B cell (primary cell): ENCODE measurements at regions not wholly inside any gene's neighbourhood (a gene's known extent, or its start where the extent isn't known, plus 50 kb on each side); places are given as distances from the start of the nearest gene placed in this dataset.

ENCODE experiments used
- ATAC-seq: fragments of 200-7000 bp; cut with Tn5 transposase; one replicate; pipeline ENCODE4 v1.10.0; 2021; ENCODE audit warnings: low read depth, mild to moderate bottlenecking, moderate number of reproducible peaks, moderate library complexity
- CTCF ChIA-PET: fragments of 350-600 bp; sonication (Branson Sonifier 250); formaldehyde crosslinking; loops from one replicate; lab custom pipeline; 2021; ENCODE audit warnings: antibody characterized with exemption, inconsistent platforms; lab: Charles Lee
- POLR2A ChIA-PET: fragments of 350-600 bp; sonication (Branson Sonifier 250); formaldehyde crosslinking; loops from one replicate; lab custom pipeline; 2021; ENCODE audit warnings: antibody characterized with exemption; lab: Charles Lee
- DNase-seq: peaks from one replicate; pipeline ENCODE4 v3.0.0; 2013
- H2AFZ ChIP-seq: 2 replicates; pipeline ENCODE4 v1.6.1; 2012; ENCODE audit warnings: mild to moderate bottlenecking, low read depth, low read length; ENCODE audit not compliant: insufficient read depth, poor library complexity, severe bottlenecking
- H3K27ac ChIP-seq, 2 donors: 1 replicate in 1 of 2; 2 replicates in 1 of 2; pipeline ENCODE4 v1.5.1; 2012 to 2013; ENCODE audit warnings: low read length in 2 of 2, mild to moderate bottlenecking in 2 of 2, moderate library complexity in 1 of 2
- H3K27me3 ChIP-seq, 4 experiments: fragments of 200-600 bp in 1 of 4; sonication (generic) in 1 of 4; replicated peaks in 1 of 4; 1 replicate in 2 of 4; 2 replicates in 2 of 4; pipeline versions ENCODE4 v1.6.1 to v1.7.0; 2013 to 2016; ENCODE audit warnings: low read length in 3 of 4, mild to moderate bottlenecking in 2 of 4, mixed read lengths in 1 of 4, moderate library complexity in 1 of 4; ENCODE audit not compliant: insufficient read depth in 4 of 4, control insufficient read depth in 3 of 4; ENCODE audit errors: control extremely low read depth in 1 of 4
- H3K36me3 ChIP-seq, 2 experiments: replicated peaks in 1 of 2; 1 replicate in 1 of 2; 2 replicates in 1 of 2; pipeline versions ENCODE4 v1.6.1 to v1.7.1; 2013; ENCODE audit warnings: low read length in 1 of 2; ENCODE audit not compliant: insufficient read depth in 2 of 2, control insufficient read depth in 1 of 2; ENCODE audit errors: control extremely low read depth in 1 of 2, extremely low read depth in 1 of 2
- H3K4me1 ChIP-seq, 2 donors: fragments of 200-600 bp in 1 of 2; sonication (generic) in 1 of 2; 1 replicate in 1 of 2; 2 replicates in 1 of 2; pipeline versions ENCODE4 v1.5.1 to v1.6.1; 2013 to 2017; ENCODE audit warnings: low read length in 2 of 2; ENCODE audit not compliant: control insufficient read depth in 2 of 2, insufficient read depth in 2 of 2
- H3K4me2 ChIP-seq: replicated peaks from 2 replicates; pipeline ENCODE3; 2012; ENCODE audit warnings: mild to moderate bottlenecking, low read depth, low read length; ENCODE audit not compliant: poor library complexity, severe bottlenecking
- H3K4me3 ChIP-seq, 5 experiments: fragments of 200-600 bp in 1 of 5; sonication (generic) in 1 of 5; 1 replicate in 3 of 5; 2 replicates in 2 of 5; pipeline versions ENCODE4 v1.5.1 to v1.7.0; 2011 to 2016; ENCODE audit warnings: low read length in 4 of 5, mild to moderate bottlenecking in 4 of 5, low read depth in 2 of 5, control low read depth in 1 of 5, moderate library complexity in 1 of 5; ENCODE audit not compliant: insufficient read depth in 1 of 5; ENCODE audit errors: control extremely low read depth in 1 of 5, extremely low read depth in 1 of 5
- H3K79me2 ChIP-seq: fragments of 200-600 bp; sonication (generic); one replicate; pipeline ENCODE4 v1.6.0; 2016; ENCODE audit warnings: low read length; ENCODE audit not compliant: control insufficient read depth, insufficient read depth
- H3K9ac ChIP-seq: fragments of 200-600 bp; sonication (generic); 2 replicates; pipeline ENCODE4 v1.6.1; 2017; ENCODE audit warnings: mild to moderate bottlenecking, low read length, moderate library complexity
- H3K9me3 ChIP-seq, 3 donors: one replicate each; pipeline versions ENCODE4 v1.6.1 to v1.7.1; 2013; ENCODE audit warnings: low read length in 2 of 3; ENCODE audit not compliant: control insufficient read depth in 2 of 3, insufficient read depth in 1 of 3; ENCODE audit errors: control extremely low read depth in 1 of 3
- H4K20me1 ChIP-seq: 2 replicates; pipeline ENCODE4 v1.6.0; 2012; ENCODE audit warnings: mild to moderate bottlenecking, low read length; ENCODE audit not compliant: insufficient read depth, control insufficient read depth, poor library complexity, severe bottlenecking
- H3K27ac Mint-ChIP-seq: one replicate; pipeline ENCODE4 v1.8.0; 2021; ENCODE audit warnings: mixed read lengths
- H3K27me3 Mint-ChIP-seq: one replicate; pipeline ENCODE4 v1.8.0; 2021; ENCODE audit warnings: mixed read lengths
- H3K4me1 Mint-ChIP-seq: one replicate; pipeline ENCODE4 v1.8.0; 2021; ENCODE audit warnings: mixed read lengths
- H3K4me3 Mint-ChIP-seq: one replicate; pipeline ENCODE4 v1.8.0; 2021; ENCODE audit warnings: mixed read lengths
- H3K9me3 Mint-ChIP-seq: one replicate; pipeline ENCODE4 v1.8.0; 2022; ENCODE audit warnings: mixed read lengths; ENCODE audit not compliant: insufficient read depth
- CTCF ChIP-seq: fragments of 200-600 bp; IDR thresholded peaks from one replicate; pipeline ENCODE4 v1.8.0; 2022; ENCODE audit warnings: antibody characterized with exemption, mild to moderate bottlenecking
- EZH2 ChIP-seq: IDR thresholded peaks from 2 replicates; pipeline ENCODE4 v1.6.1; 2012; ENCODE audit warnings: borderline replicate concordance, low read depth, mild to moderate bottlenecking, moderate library complexity, low read length; ENCODE audit not compliant: insufficient read depth, poor library complexity, severe bottlenecking
- WGBS: methylation state at CpG from one replicate; pipeline ENCODE4 v1.1.5; 2013; ENCODE audit warnings: missing lambda C conversion rate; ENCODE audit not compliant: insufficient coverage; 5-methylcytosine and 5-hydroxymethylcytosine counted together
- intact Hi-C: fragments of 100-400 bp; cut with micrococcal nuclease; formaldehyde crosslinking; loops from one replicate; pipeline ENCODE4 v1.10.0; 2022

- WGBS: 13% methylated on average over 44 of the region's 45 CpGs
- Histone ChIP-seq H4K20me1 (no peaks in the 10 kb centered on the region), H2AFZ (no peak overlapping the region), H3K27ac (no peak overlapping the region), H3K4me3 (no peak overlapping the region), H3K36me3 (no peaks in the 10 kb centered on the region), H3K4me1 (peaks cover 22 to 33% of the 10 kb centered on the region in 2 donors), H3K79me2 (no peaks in the 10 kb centered on the region), H3K9me3 (peaks cover 0 to 36% (median 0%) of the 10 kb centered on the region in 3 donors), H3K27me3 (peaks cover 0 to 63% (median 46%) of the 10 kb centered on the region in 4 experiments), H3K9ac (no peak overlapping the region), H3K4me2 (no peak overlapping the region)
- H3K4me1 Mint-ChIP-seq: peaks cover 15% of the 10 kb centered on the region
- H3K9me3 Mint-ChIP-seq: no peaks in the 10 kb centered on the region
- peak; percentile 39 for DNase-seq
- H3K27ac Mint-ChIP-seq: no peak overlapping the region
- no peak for ATAC-seq
- POLR2A ChIA-PET: no interaction called here
- TF ChIP-seq EZH2 (no peak), CTCF (no peak)
- intact Hi-C loops: no loop called here
- no peak overlapping the region for H3K4me3 Mint-ChIP-seq
- peaks cover 79% of the 10 kb centered on the region for H3K27me3 Mint-ChIP-seq
- CTCF ChIA-PET: interaction anchor here (0.8 to 1.5 kb wide), 3 partner anchors 8 to 616 kb away, joined by 3 to 8 read pairs (median 3); no protein-coding TSS in a partner anchor
These were observed 55.0 kb upstream of the TMEM33 start for GRCh38 chr4:41880022-41880837.

- Histone ChIP-seq H3K9me3 (peaks cover 0 to 36% (median 0%) of the 10 kb centered on the region in 3 donors), H3K27me3 (peaks cover 0 to 68% (median 48%) of the 10 kb centered on the region in 4 experiments), H3K4me2 (no peak overlapping the region), H3K27ac (no peak overlapping the region), H3K4me1 (peaks cover 22 to 33% of the 10 kb centered on the region in 2 donors), H3K79me2 (no peaks in the 10 kb centered on the region), H3K9ac (no peak overlapping the region), H4K20me1 (no peaks in the 10 kb centered on the region), H3K36me3 (no peaks in the 10 kb centered on the region), H3K4me3 (no peak overlapping the region), H2AFZ (no peak overlapping the region)
- Mint-ChIP-seq H3K4me3 (no peak overlapping the region), H3K27me3 (peaks cover 78% of the 10 kb centered on the region), H3K4me1 (peaks cover 15% of the 10 kb centered on the region), H3K9me3 (no peaks in the 10 kb centered on the region), H3K27ac (no peak overlapping the region)
- CTCF ChIA-PET: interaction anchor here (0.5 to 1.5 kb wide), 4 partner anchors 9 to 615 kb away, joined by 3 to 8 read pairs (median 3); no protein-coding TSS in a partner anchor
- TF ChIP-seq CTCF: no peak
- no peak for TF ChIP-seq EZH2
- ATAC-seq (no peak), DNase-seq (no peak)
- WGBS: 21% methylated on average over 11 of the region's 12 CpGs
- intact Hi-C loops: no loop called here
- POLR2A ChIA-PET: no interaction called here
These were observed 55.7 kb upstream of the TMEM33 start for GRCh38 chr4:41879552-41879951.
